NCI-H82 treated with DMSO at 0.1 percent for 48 hours (cell line): ENCODE measurements at regions not wholly inside any gene's neighbourhood (a gene's known extent, or its start where the extent isn't known, plus 50 kb on each side); places are given as distances from the start of the nearest gene placed in this dataset.

Experiments
- DNase-seq: peaks from one replicate; lab custom pipeline; 2025; ENCODE audit not compliant: unreplicated experiment; lab: John Stamatoyannopoulos, UW

DNA sequence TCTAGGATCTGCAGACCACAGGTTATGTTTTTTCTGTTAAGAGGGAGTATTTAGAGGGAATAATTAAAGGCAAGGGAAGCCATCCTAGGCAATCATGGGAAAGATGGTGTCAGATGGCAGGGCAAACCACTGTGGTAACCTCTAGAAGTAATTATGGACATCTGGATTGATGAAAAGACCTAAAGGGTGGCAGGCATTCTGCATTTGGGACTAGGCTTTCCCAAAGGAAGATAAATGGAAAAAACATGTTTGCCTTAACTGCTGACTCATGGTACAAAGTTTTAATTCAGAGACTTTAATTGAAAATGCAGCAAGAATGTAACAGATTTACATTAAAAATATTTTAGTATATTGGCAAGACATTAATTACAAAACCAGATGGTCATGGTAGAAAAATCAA is 88.1 kb downstream of the TMEM30B start:
- no peak for DNase-seq

- no peak for DNase-seq
These were observed 89.4 kb downstream of the TMEM30B start for GRCh38 chr14:61191733-61192132.

DNA sequence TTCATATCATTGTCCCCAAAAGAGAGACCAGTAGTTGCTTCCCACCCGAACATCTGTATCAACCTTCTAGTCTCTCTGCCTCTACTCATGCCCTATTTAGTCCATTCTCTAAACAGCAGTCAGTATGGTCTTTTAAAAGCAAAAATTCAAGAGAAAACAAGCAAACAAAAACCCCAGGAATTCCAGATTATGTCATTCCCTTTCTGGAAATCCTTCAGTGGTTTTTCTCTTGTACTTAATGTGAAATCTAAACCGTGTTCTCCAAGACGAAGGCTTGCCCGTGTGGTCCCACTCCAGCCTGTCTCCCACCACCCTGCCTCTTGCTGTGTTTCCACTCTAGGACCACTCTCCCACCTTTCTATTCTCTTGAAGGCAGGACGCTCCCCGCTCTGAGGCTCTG is 90.8 kb downstream of the TMEM30B start:
- DNase-seq = no peak

DNA sequence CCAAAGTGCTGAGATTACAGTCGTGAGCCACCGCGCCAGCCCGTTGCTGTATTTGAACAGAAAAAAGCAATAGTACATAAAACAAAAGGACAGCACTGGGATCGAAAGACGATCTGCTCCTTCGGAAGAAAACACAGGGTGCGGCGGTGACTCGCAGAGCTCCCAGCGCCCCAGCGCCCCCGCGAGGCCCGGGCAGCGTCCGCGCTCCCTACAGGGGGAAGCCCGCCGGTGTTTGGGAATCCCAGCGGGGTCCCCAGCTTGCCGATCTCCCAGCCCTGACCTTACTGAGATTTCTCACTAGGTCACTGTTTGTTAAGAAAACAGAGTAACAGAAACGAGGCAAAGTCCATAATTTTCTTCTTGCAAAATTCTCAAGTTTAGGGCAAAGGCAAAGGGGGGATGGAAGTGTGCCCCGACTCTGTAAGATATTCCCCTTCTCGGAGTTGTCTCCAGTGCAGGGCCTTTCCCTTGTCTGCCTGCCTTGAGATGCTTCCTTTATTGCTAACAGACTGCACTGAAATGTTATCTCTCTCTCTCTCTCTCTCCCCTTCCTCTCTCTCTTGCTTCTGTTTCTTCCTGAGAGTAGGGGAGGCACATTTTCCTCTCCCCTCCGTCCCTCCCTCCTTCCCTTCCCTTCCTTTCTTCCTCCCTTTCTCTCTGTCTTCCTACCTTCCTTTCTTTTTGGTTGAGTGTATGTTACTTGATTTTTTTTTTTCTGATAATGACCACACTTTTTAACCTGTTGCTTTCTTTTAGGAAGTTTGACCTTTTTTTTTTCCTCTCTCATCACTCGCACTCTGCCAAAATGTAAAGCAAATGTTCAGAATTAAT is 91.9 kb downstream of the TMEM30B start:
- DNase-seq = no peak

DNA sequence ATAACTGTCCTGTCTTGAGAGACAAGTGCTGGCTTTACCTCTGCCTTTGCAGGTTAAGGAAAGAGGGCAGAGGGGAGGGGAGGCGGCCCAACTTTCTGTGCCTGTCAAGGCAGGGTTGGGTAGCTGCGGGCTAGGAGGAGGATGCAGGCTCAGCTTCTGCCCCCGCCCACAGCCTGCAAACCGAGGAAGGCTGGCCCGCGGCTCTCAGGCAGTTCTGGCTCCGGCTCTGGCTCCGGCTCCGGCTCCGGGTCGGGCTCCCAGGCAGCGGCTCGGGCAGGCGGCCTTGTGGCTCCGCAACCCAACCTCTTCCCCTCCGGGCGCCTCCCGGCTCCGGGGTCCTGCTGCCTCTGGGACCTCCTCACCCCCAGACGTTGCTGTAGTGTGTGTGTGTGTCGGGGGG is 92.9 kb downstream of the TMEM30B start:
- DNase-seq = no peak

- no peak for DNase-seq
These were observed 93.8 kb downstream of the TMEM30B start for GRCh38 chr14:61187196-61187905.

DNA sequence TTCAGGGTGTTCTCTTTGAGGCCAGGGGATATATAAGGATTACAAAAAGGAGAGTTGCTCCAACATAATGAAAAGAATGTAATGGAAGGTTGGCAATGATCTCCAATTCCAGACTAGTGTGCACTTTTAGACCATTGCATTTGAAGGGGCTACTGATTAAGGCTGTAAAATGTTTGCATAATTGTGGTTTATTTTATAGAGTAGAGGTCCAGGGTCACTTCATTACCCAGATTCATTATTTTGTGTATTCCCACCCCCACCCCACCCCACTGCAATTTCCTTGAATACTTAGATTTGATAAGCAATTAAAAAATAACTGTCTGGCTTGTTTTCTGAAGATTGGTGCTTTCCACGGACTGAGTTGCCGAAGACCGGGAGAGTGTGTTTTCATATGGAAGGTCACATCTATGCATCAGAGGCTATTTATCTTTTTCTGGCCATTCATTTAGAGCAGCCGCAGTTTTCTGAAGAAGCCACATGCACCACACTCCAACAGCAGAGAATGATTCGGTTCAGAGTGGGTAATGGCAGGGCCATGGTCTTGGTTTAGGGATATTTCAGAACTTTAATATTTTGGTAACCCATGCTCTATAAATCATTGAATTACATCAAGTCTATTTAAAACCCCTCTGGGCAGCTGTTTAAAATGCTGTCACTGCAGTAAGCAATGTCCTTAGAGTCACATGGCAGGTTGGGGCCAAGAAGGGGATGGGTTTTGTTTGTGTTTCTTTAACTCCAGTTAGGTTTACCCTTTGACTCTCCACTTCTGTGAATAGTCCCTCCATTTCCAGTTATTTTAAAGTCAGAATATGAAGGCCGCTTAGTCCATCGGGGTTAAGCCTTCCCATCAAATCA is 94.6 kb downstream of the TMEM30B start:
- DNase-seq = no peak

GRCh38 chr14:61185534-61185933 is 95.6 kb downstream of the TMEM30B start:
- DNase-seq = no peak

- DNase-seq = no peak
These were observed 97.0 kb downstream of the TMEM30B start for GRCh38 chr14:61184112-61184511.

GRCh38 chr14:61183196-61183885 is 97.8 kb downstream of the TMEM30B start:
- no peak for DNase-seq

DNA sequence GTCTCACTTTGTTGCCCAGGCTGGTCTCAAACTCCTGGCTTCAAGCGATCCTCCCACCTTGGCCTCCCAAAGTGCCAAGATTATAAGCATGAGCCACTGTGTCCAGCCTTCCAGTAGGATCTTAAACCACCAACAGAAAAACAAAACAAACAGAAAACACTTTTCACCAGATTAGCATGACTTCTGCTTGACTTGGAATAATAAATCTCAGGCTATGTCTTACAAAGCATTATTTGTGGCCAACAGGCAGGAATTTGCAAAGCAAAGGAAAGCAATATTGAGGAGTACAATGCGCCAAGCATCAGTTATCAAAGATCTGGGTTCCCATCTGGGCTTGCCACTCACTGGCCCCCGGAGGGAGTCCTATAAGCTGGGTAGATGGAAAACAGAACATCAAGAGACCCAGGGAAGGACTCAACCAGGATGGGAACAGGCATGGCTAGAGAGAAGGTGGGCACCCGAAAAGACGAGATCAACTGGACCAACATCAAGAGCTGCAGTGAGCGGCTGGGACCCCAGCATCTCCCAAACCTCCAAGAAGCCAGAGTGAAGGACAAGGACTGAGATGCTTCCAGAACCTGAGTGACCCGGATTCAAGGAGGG is 101.2 kb downstream of the TMEM30B start:
- no peak for DNase-seq

GRCh38 chr14:61179061-61179690 is 102.0 kb downstream of the TMEM30B start:
- no peak for DNase-seq

GRCh38 chr14:61178226-61179060 is 102.7 kb downstream of the TMEM30B start:
- no peak for DNase-seq

GRCh38 chr14:61177279-61178225 is 103.6 kb downstream of the TMEM30B start:
- DNase-seq = no peak

DNA sequence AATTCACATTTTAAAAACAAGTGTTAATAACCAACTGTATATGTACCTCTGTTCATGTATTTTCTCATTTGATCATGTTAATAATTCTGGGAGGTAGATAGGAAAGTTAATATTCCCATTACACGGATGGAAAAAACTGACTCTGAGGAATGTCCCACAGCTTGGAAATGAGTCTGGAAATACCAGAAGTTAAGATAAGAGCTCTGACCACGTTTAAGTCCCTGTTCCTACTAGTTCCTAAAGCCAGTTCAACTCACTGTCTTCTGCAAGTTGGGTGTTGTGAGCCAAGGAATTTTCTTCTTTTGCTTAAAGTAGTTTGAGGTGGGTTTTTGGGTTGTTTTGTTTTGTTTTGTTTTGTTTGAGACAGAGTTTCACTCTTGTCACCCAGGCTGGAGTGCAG is 104.5 kb downstream of the TMEM30B start:
- DNase-seq = no peak

DNA sequence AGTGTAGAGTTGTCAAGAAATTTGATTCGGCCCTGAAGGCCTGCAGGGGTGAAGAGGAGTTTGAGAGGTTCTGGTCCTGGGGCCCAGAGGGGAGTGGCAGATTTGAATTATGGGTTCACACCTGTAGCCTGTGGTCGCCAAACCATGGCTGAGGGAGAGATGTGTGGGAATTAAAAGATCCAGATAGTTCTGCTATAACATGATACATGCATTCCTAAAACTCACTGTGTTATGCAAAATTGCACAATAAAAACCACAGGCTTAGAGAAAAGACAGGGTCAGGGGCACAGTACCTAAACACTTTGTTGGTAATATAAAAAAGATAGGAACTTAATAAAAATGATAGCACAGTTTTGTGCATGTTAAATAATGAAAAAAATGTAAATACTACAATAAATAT is 106.2 kb downstream of the TMEM30B start:
- no peak for DNase-seq

- DNase-seq = no peak
These were observed 106.7 kb downstream of the TMEM30B start for GRCh38 chr14:61174441-61174891.

GRCh38 chr14:61171727-61172126 is 109.4 kb downstream of the TMEM30B start:
- DNase-seq = no peak
